Neural cell (in vitro differentiated cells): ENCODE measurements at regions not wholly inside any gene's neighbourhood (a gene's known extent, or its start where the extent isn't known, plus 50 kb on each side); places are given as distances from the start of the nearest gene placed in this dataset.

Source experiments
- EZH2 ChIP-seq: fragments of 200-600, 300-800 bp; shearing (Covaris generic), sonication (generic); IDR thresholded peaks from 2 replicates; pipeline ENCODE4 v1.6.1; 2014; ENCODE audit warnings: antibody characterized with exemption, low read length, borderline replicate concordance, mild to moderate bottlenecking; ENCODE audit not compliant: insufficient read depth, poor library complexity, severe bottlenecking
- MXI1 ChIP-seq: fragments of 450-650 bp; conservative IDR thresholded peaks from 2 replicates; pipeline ENCODE4 v1.6.1; 2014; ENCODE audit warnings: antibody characterized with exemption, mild to moderate bottlenecking; ENCODE audit not compliant: poor library complexity, severe bottlenecking
- POLR2AphosphoS5 ChIP-seq: IDR thresholded peaks from 2 replicates; pipeline ENCODE4 v1.6.1; 2012
- RAD21 ChIP-seq: fragments of 450-650 bp; conservative IDR thresholded peaks from 2 replicates; pipeline ENCODE4 v1.6.1; 2014; ENCODE audit warnings: antibody characterized with exemption, mild to moderate bottlenecking, moderate library complexity
- TAF1 ChIP-seq: IDR thresholded peaks from 2 replicates; pipeline ENCODE4 v1.6.1; 2012; ENCODE audit warnings: low read depth
- TF ChIP-seq, protein P1 (sequence below): fragments of 450-650 bp; IDR thresholded peaks from 2 replicates; pipeline ENCODE4 v1.5.1; 2014; ENCODE audit warnings: antibody characterized with exemption, mild to moderate bottlenecking, moderate library complexity; ENCODE audit not compliant: poor library complexity, severe bottlenecking

DNA sequence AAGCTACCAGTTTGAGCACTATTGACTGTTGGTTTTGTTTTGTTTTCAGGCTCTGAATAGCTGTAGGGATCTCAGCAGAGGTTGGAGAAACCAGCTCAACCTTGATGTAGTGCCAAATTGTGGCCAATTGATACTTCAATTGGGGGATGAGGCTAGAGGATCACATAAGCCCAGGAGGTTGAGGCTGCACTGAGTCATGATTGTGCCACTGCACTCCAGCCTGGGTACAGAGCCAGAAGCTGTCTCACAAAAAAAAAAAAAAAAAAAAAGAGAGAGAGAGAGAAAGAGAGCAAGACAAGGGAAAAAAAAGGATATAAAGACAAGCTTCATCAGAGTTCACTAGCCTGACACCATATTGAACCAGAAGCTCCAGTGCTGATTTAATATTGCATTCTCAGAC, 702.1 kb downstream of the FRK start:
- TF ChIP-seq POLR2AphosphoS5: no peak
- TF ChIP-seq, protein P1, sequence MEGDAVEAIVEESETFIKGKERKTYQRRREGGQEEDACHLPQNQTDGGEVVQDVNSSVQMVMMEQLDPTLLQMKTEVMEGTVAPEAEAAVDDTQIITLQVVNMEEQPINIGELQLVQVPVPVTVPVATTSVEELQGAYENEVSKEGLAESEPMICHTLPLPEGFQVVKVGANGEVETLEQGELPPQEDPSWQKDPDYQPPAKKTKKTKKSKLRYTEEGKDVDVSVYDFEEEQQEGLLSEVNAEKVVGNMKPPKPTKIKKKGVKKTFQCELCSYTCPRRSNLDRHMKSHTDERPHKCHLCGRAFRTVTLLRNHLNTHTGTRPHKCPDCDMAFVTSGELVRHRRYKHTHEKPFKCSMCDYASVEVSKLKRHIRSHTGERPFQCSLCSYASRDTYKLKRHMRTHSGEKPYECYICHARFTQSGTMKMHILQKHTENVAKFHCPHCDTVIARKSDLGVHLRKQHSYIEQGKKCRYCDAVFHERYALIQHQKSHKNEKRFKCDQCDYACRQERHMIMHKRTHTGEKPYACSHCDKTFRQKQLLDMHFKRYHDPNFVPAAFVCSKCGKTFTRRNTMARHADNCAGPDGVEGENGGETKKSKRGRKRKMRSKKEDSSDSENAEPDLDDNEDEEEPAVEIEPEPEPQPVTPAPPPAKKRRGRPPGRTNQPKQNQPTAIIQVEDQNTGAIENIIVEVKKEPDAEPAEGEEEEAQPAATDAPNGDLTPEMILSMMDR: no peak
- no peak for TF ChIP-seq RAD21
- TF ChIP-seq MXI1: no peak
- no peak for TF ChIP-seq TAF1
- no peak for TF ChIP-seq EZH2
